ENCODE measurements at regions not wholly inside any gene's neighbourhood (a gene's known extent, or its start where the extent isn't known, plus 50 kb on each side); places are given as distances from the start of the nearest gene placed in this dataset.
"Not testable (repeated sequence)": the region's sequence is repeated elsewhere in the genome, so short reads cannot be mapped to it uniquely, and the experiment has no call there.

- Histone ChIP-seq H3K36me3 (ENCODE audit: insufficient read depth, low read length) (no peaks in the 10 kb centered on the region), H3K27ac (ENCODE audit: low read depth, low read length) (no peak overlapping the region), H3K4me1 (ENCODE audit: insufficient read depth, low read length) (no peaks in the 10 kb centered on the region), H2AFZ (ENCODE audit: low read depth, low read length) (no peak overlapping the region), H3K4me3 (ENCODE audit: insufficient read depth, low read depth, low read length) (no peak overlapping the region), H4K20me1 (ENCODE audit: insufficient read depth, low read length) (no peaks in the 10 kb centered on the region), H3K9me3 (ENCODE audit: insufficient read depth, low read depth, low read length) (no peaks in the 10 kb centered on the region), H3K9ac (ENCODE audit: low read length) (no peak overlapping the region), H3K79me2 (ENCODE audit: insufficient read depth, low read length) (no peaks in the 10 kb centered on the region), H3K27me3 (ENCODE audit: insufficient read depth, low read length) (no peaks in the 10 kb centered on the region), H3K4me2 (ENCODE audit: low read length) (no peak overlapping the region)
- Mint-ChIP-seq H3K9me3 (ENCODE audit: unreplicated experiment) (peaks cover 3% of the 10 kb centered on the region), H3K36me3 (ENCODE audit: low read depth, unreplicated experiment) (no peaks in the 10 kb centered on the region), H3K4me1 (ENCODE audit: low read depth, unreplicated experiment) (peaks cover 2% of the 10 kb centered on the region), H3K27ac (ENCODE audit: unreplicated experiment) (no peak overlapping the region), H3K4me3 (ENCODE audit: unreplicated experiment) (no peak overlapping the region), H3K27me3 (ENCODE audit: low read depth, unreplicated experiment) (no peaks in the 10 kb centered on the region)
- no peak for TF ChIP-seq EZH2 (IDR thresholded peaks at IDR 0.05; ENCODE audit: insufficient read depth, low read length)
- TF ChIP-seq CTCF (IDR thresholded peaks at IDR 0.05; ENCODE audit: insufficient read depth, low read depth, low read length): no peak
- no peak for DNase-seq (ENCODE audit: low read depth)
- no peak for FAIRE-seq
Observed at GRCh38 chr9:71607461-71607881, 160.8 kb downstream of the CEMIP2 start.

GRCh38 chr9:71604197-71605063, 163.9 kb downstream of the CEMIP2 start:
- TF ChIP-seq CTCF (IDR thresholded peaks at IDR 0.05; ENCODE audit: insufficient read depth, low read depth, low read length): peak; percentile 85
- TF ChIP-seq EZH2 (IDR thresholded peaks at IDR 0.05; ENCODE audit: insufficient read depth, low read length): no peak
- Mint-ChIP-seq H3K27ac (ENCODE audit: unreplicated experiment) (no peak overlapping the region), H3K4me3 (ENCODE audit: unreplicated experiment) (no peak overlapping the region), H3K27me3 (ENCODE audit: low read depth, unreplicated experiment) (no peaks in the 10 kb centered on the region), H3K36me3 (ENCODE audit: low read depth, unreplicated experiment) (no peaks in the 10 kb centered on the region), H3K9me3 (ENCODE audit: unreplicated experiment) (peaks cover 8% of the 10 kb centered on the region), H3K4me1 (ENCODE audit: low read depth, unreplicated experiment) (peaks cover 2% of the 10 kb centered on the region)
- FAIRE-seq (peak; percentile 98), DNase-seq (ENCODE audit: low read depth) (peak; percentile 42)
- Histone ChIP-seq H4K20me1 (ENCODE audit: insufficient read depth, low read length) (no peaks in the 10 kb centered on the region), H3K4me2 (ENCODE audit: low read length) (no peak overlapping the region), H2AFZ (ENCODE audit: low read depth, low read length) (no peak overlapping the region), H3K9me3 (ENCODE audit: insufficient read depth, low read depth, low read length) (no peaks in the 10 kb centered on the region), H3K36me3 (ENCODE audit: insufficient read depth, low read length) (no peaks in the 10 kb centered on the region), H3K27me3 (ENCODE audit: insufficient read depth, low read length) (no peaks in the 10 kb centered on the region), H3K79me2 (ENCODE audit: insufficient read depth, low read length) (no peaks in the 10 kb centered on the region), H3K4me1 (ENCODE audit: insufficient read depth, low read length) (no peaks in the 10 kb centered on the region), H3K4me3 (ENCODE audit: insufficient read depth, low read depth, low read length) (no peak overlapping the region), H3K27ac (ENCODE audit: low read depth, low read length) (no peak overlapping the region), H3K9ac (ENCODE audit: low read length) (no peak overlapping the region)

- no peak overlapping the region for H3K27ac Mint-ChIP-seq (ENCODE audit: unreplicated experiment)
- Histone ChIP-seq H3K4me3 (ENCODE audit: insufficient read depth, low read depth, low read length) (no peak overlapping the region), H3K27me3 (ENCODE audit: insufficient read depth, low read length) (no peaks in the 10 kb centered on the region), H4K20me1 (ENCODE audit: insufficient read depth, low read length) (no peaks in the 10 kb centered on the region), H3K4me1 (ENCODE audit: insufficient read depth, low read length) (no peaks in the 10 kb centered on the region), H2AFZ (ENCODE audit: low read depth, low read length) (no peak overlapping the region), H3K9ac (ENCODE audit: low read length) (no peak overlapping the region), H3K27ac (ENCODE audit: low read depth, low read length) (no peak overlapping the region), H3K4me2 (ENCODE audit: low read length) (no peak overlapping the region), H3K79me2 (ENCODE audit: insufficient read depth, low read length) (no peaks in the 10 kb centered on the region), H3K36me3 (ENCODE audit: insufficient read depth, low read length) (no peaks in the 10 kb centered on the region), H3K9me3 (ENCODE audit: insufficient read depth, low read depth, low read length) (no peaks in the 10 kb centered on the region)
- FAIRE-seq (no peak), DNase-seq (ENCODE audit: low read depth) (no peak)
- no peaks in the 10 kb centered on the region for H3K27me3 Mint-ChIP-seq (ENCODE audit: low read depth, unreplicated experiment)
- H3K4me1 Mint-ChIP-seq (ENCODE audit: low read depth, unreplicated experiment): no peaks in the 10 kb centered on the region
- no peak overlapping the region for H3K4me3 Mint-ChIP-seq (ENCODE audit: unreplicated experiment)
- H3K36me3 Mint-ChIP-seq (ENCODE audit: low read depth, unreplicated experiment): no peaks in the 10 kb centered on the region
- no peak for TF ChIP-seq EZH2 (IDR thresholded peaks at IDR 0.05; ENCODE audit: insufficient read depth, low read length)
- TF ChIP-seq CTCF (IDR thresholded peaks at IDR 0.05; ENCODE audit: insufficient read depth, low read depth, low read length): no peak
- peaks cover 11% of the 10 kb centered on the region for H3K9me3 Mint-ChIP-seq (ENCODE audit: unreplicated experiment)
Observed at GRCh38 chr9:71602652-71603051, 165.7 kb downstream of the CEMIP2 start.

GRCh38 chr9:71595762-71596161, 172.6 kb downstream of the CEMIP2 start:
- not testable (repeated sequence) for H3K4me1 ChIP-seq (ENCODE audit: insufficient read depth, low read length); H3K4me2 ChIP-seq (ENCODE audit: low read length); H3K36me3 Mint-ChIP-seq (ENCODE audit: low read depth, unreplicated experiment); H3K4me3 ChIP-seq (ENCODE audit: insufficient read depth, low read depth, low read length); H3K9me3 Mint-ChIP-seq (ENCODE audit: unreplicated experiment); H3K79me2 ChIP-seq (ENCODE audit: insufficient read depth, low read length); H3K9ac ChIP-seq (ENCODE audit: low read length); DNase-seq (ENCODE audit: low read depth); H3K9me3 ChIP-seq (ENCODE audit: insufficient read depth, low read depth, low read length); H3K27ac ChIP-seq (ENCODE audit: low read depth, low read length); H3K27me3 Mint-ChIP-seq (ENCODE audit: low read depth, unreplicated experiment); FAIRE-seq; H3K4me1 Mint-ChIP-seq (ENCODE audit: low read depth, unreplicated experiment); H3K27me3 ChIP-seq (ENCODE audit: insufficient read depth, low read length); H2AFZ ChIP-seq (ENCODE audit: low read depth, low read length); H3K27ac Mint-ChIP-seq (ENCODE audit: unreplicated experiment); H3K36me3 ChIP-seq (ENCODE audit: insufficient read depth, low read length); H3K4me3 Mint-ChIP-seq (ENCODE audit: unreplicated experiment); H4K20me1 ChIP-seq (ENCODE audit: insufficient read depth, low read length)
